ENCODE measurements at regions not wholly inside any gene's neighbourhood (a gene's known extent, or its start where the extent isn't known, plus 50 kb on each side); places are given as distances from the start of the nearest gene placed in this dataset.
A peak's percentile ranks its signal among the peaks of the same experiment; 100 is the strongest.

DNA sequence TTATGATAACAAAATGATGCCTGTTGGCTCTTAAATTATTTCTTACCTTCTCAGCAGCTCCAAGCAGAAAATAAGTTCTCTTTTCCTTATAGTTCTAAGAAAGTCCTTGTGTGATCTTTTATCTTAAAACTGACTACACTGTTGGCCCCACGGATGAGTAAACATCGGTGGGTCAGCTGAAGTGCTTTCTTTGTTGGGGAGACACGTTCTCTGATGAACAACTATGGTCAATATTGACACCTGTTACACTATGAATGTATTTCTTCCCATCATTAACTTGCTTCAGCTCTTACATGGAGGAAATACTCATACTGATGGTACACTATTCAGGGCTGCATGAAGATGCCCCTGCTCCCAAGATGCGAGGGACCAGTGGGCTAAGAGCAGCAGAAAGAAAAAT, 110.8 kb upstream of the EEA1 start:
- no peaks in the 10 kb centered on the region for H3K36me3 ChIP-seq
- TF ChIP-seq Cebpa-rat (IDR thresholded peaks at IDR 0.05) = no peak
- H3K4me2 ChIP-seq = no peak overlapping the region
- H3K9ac ChIP-seq = no peak overlapping the region
- H4K20me1 ChIP-seq = no peaks in the 10 kb centered on the region
- H3K4me3 ChIP-seq = no peak overlapping the region
- no peaks in the 10 kb centered on the region for H3K9me3 ChIP-seq (replicated peaks in 1 of 11)
- no peaks in the 10 kb centered on the region for H3K4me1 ChIP-seq
- no peak overlapping the region for H3K27ac ChIP-seq
- H3K27me3 ChIP-seq = no peaks in the 10 kb centered on the region

DNA sequence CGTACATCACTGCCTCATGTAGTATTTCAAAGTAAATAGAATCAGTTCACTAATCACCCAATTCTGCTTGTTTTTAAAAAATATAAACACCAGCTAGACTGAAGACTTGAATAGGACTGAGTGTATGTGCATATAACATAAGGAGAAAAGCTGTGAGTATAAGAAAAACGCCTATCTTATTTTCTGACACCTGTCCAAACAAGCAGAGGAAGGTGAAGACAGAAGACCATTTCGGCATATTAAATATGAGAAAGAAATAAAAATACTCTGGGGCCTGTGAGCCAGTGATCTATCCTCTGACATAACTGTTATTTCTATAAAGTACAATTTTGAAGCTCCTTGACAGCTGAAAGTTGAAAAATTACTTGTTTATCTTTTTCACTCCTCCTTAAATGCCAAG, 111.3 kb upstream of the EEA1 start:
- H3K27ac ChIP-seq = no peak overlapping the region
- H3K4me1 ChIP-seq = no peaks in the 10 kb centered on the region
- H3K36me3 ChIP-seq = no peaks in the 10 kb centered on the region
- TF ChIP-seq Cebpa-rat (IDR thresholded peaks at IDR 0.05) = no peak
- H3K4me2 ChIP-seq = no peak overlapping the region
- no peak overlapping the region for H3K4me3 ChIP-seq
- no peaks in the 10 kb centered on the region for H3K27me3 ChIP-seq
- H3K9me3 ChIP-seq (replicated peaks in 1 of 11) = no peaks in the 10 kb centered on the region
- H4K20me1 ChIP-seq = no peaks in the 10 kb centered on the region
- no peak overlapping the region for H3K9ac ChIP-seq

DNA sequence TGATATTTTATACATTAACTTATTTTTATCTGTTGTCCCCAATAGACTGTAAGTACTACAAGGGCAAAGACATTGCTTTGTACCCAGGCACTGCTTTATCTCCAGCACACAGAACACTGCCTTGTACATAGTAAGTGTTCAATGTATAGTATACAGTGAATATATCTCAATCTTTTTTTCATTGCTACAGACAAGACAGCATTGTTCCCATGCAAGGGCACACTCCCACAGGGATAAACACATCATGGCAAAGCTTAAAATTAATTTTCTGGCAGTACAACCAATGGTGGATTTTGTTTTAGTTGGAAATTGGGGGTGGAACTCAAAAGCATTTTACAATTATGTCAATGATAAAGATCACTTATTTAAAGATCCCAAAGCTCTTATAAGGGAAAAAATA, 112.3 kb upstream of the EEA1 start:
- H3K4me2 ChIP-seq = no peak overlapping the region
- no peak for TF ChIP-seq Cebpa-rat (IDR thresholded peaks at IDR 0.05)
- no peaks in the 10 kb centered on the region for H3K27me3 ChIP-seq
- no peaks in the 10 kb centered on the region for H3K4me1 ChIP-seq
- H3K9me3 ChIP-seq (replicated peaks in 1 of 11) = no peaks in the 10 kb centered on the region
- H3K9ac ChIP-seq = no peak overlapping the region
- H4K20me1 ChIP-seq = no peaks in the 10 kb centered on the region
- no peak overlapping the region for H3K4me3 ChIP-seq
- no peaks in the 10 kb centered on the region for H3K36me3 ChIP-seq
- no peak overlapping the region for H3K27ac ChIP-seq

DNA sequence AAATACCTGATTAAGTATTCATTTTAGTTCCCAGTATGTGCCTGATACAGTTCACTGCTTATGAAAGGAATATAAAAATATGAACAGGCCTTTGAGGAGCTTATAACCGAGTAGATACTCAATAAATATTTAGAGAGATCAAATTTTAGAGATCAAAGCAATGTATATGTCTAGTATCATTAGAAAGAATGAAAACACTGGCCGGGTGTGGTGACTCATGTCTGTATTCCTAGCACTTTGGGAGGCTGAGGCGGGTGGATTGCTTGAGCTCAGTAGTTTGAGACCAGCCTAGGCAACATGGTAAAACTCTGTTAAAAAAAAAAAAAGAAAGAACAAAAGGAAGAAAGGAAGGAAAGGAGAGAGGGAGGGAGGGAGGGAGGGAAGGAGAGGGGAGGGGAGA, 113.2 kb upstream of the EEA1 start:
- no peaks in the 10 kb centered on the region for H3K27me3 ChIP-seq
- no peak overlapping the region for H3K27ac ChIP-seq
- H3K4me1 ChIP-seq = no peaks in the 10 kb centered on the region
- H3K36me3 ChIP-seq = no peaks in the 10 kb centered on the region
- no peak overlapping the region for H3K4me3 ChIP-seq
- no peaks in the 10 kb centered on the region for H3K9me3 ChIP-seq (replicated peaks in 1 of 11)
- no peak overlapping the region for H3K9ac ChIP-seq
- H4K20me1 ChIP-seq = no peaks in the 10 kb centered on the region
- H3K4me2 ChIP-seq = no peak overlapping the region
- no peak for TF ChIP-seq Cebpa-rat (IDR thresholded peaks at IDR 0.05)

DNA sequence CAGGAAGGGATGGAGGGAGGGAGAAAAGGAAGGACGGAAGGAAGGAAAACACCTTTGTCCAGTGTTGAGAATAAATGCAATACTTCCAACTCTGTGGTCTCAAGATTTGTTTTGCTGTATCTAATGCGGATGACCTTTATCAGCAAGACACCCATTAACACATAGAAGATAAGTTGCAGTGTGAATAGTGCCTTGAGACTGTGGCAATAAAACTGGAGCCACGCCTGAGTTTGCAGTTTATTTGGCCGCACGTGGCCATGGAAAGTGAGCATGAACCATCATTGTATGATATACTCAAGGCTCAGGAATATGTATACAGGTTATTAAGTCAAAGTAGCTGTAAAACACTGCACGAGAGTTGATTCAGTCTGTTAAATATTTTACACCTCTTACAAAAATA, 113.6 kb upstream of the EEA1 start:
- no peak for TF ChIP-seq Cebpa-rat (IDR thresholded peaks at IDR 0.05)
- Histone ChIP-seq H3K27ac (no peak overlapping the region), H3K27me3 (no peaks in the 10 kb centered on the region), H3K36me3 (no peaks in the 10 kb centered on the region), H3K4me2 (no peak overlapping the region), H3K9ac (no peak overlapping the region), H3K9me3 (replicated peaks in 1 of 11) (no peaks in the 10 kb centered on the region), H3K4me1 (no peaks in the 10 kb centered on the region), H4K20me1 (no peaks in the 10 kb centered on the region), H3K4me3 (no peak overlapping the region)

DNA sequence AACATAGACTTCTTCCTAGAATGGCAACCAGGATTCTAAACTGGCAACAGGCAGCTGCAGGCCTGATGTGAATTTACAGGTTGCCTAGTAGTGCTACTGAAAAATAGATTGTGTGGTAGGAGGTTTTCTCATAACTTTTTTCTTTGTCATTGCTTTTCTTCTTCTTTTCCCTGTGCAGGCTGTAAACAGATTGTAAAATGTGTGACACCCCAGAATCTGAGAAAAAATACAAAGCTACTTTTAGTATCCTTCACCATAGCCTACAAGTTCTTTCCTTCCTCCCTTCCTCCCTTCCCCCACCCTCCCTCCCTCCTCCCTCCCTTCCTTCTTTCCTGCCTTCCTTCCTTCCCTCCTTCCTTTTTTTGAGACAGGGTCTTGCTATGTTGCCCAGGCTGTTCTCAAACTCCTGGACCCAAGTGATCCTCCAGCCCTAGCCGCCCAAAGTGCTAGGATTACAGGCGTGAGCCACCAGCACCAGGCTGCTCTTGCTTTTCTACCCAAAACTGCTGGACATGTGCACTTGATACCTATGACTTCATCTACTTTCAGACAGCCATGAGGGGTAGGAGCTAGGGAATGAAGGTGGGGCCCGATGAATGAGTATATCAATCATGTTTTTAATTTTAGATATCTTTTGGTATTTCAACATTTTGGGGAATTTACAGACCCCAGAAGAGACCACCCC, 114.2 kb upstream of the EEA1 start:
- H3K4me1 ChIP-seq = no peaks in the 10 kb centered on the region
- H3K9me3 ChIP-seq (replicated peaks in 1 of 11) = no peaks in the 10 kb centered on the region
- H3K4me2 ChIP-seq = no peak overlapping the region
- no peaks in the 10 kb centered on the region for H3K36me3 ChIP-seq
- no peak overlapping the region for H3K4me3 ChIP-seq
- H3K9ac ChIP-seq = no peak overlapping the region
- no peaks in the 10 kb centered on the region for H3K27me3 ChIP-seq
- TF ChIP-seq Cebpa-rat (IDR thresholded peaks at IDR 0.05) = no peak
- no peak overlapping the region for H3K27ac ChIP-seq
- H4K20me1 ChIP-seq = no peaks in the 10 kb centered on the region

DNA sequence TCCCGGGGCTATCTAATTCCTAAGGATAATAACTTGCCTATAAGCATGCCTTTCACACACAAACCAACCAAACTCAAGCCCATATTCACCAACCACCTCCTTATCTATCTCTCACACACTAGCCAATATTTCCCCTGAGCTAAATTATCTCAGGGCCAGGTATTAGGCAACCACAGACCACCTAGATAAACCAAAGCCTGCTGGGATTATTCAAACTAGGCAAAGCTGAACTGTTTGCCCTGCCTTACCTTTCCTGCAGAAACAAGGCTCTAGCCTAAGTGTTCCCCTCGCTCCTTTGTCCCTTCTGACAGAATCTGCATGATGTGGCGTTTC, 114.7 kb upstream of the EEA1 start:
- Histone ChIP-seq H3K4me1 (no peaks in the 10 kb centered on the region), H4K20me1 (no peaks in the 10 kb centered on the region), H3K4me3 (no peak overlapping the region), H3K27ac (no peak overlapping the region), H3K4me2 (no peak overlapping the region), H3K27me3 (no peaks in the 10 kb centered on the region), H3K9me3 (replicated peaks in 1 of 11) (no peaks in the 10 kb centered on the region), H3K36me3 (no peaks in the 10 kb centered on the region), H3K9ac (no peak overlapping the region)
- TF ChIP-seq Cebpa-rat (IDR thresholded peaks at IDR 0.05) = no peak

DNA sequence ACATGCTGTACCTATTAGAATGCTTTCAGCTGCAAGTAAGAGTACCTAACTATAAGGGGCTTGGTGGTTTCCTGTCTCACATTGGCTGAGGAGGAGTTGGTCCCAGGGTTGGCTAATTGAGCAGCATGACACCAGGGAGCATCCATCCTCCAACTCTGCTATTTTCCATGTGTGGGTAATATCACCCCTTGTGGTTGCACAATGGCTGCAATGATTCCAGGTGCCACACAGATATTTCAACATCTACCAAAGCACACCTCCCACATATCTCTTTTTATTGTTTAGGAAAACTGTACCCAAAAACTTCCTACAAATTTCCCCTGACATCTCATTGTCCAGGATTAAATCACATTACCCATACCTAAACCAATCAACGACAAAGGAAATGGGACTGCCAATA, 118.0 kb upstream of the EEA1 start:
- Histone ChIP-seq H3K9ac (no peak overlapping the region), H4K20me1 (no peaks in the 10 kb centered on the region), H3K4me3 (no peak overlapping the region), H3K36me3 (no peaks in the 10 kb centered on the region), H3K27me3 (no peaks in the 10 kb centered on the region), H3K9me3 (replicated peaks in 1 of 11) (no peaks in the 10 kb centered on the region), H3K27ac (no peak overlapping the region), H3K4me2 (no peak overlapping the region), H3K4me1 (no peaks in the 10 kb centered on the region)
- TF ChIP-seq Cebpa-rat (IDR thresholded peaks at IDR 0.05) = 0 out of 22 replicates have a peak, but pooled peaks of 1 of the 11 experiments have one; percentile 54

DNA sequence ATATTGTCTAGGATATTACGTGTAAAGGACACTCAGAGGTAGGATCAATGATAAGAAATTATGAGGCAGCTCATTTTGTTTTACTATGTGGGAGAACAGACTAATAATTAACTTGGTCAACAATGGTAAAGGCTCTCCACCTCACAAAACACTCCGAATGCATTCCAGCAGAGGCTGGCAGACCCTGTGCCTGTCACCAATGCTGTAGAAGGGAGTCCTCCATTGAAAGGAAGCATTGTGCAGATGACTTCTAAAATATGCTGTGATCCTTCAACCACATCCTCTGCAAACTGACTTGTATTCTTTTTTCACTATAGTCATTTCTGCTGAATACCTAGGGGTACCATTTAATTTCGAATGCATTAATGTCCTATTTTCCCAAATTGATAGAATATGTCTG, 119.6 kb upstream of the EEA1 start:
- no peaks in the 10 kb centered on the region for H4K20me1 ChIP-seq
- H3K4me2 ChIP-seq = no peak overlapping the region
- TF ChIP-seq Cebpa-rat (IDR thresholded peaks at IDR 0.05) = no peak
- no peak overlapping the region for H3K27ac ChIP-seq
- no peaks in the 10 kb centered on the region for H3K27me3 ChIP-seq
- no peak overlapping the region for H3K9ac ChIP-seq
- no peaks in the 10 kb centered on the region for H3K4me1 ChIP-seq
- no peaks in the 10 kb centered on the region for H3K9me3 ChIP-seq (replicated peaks in 1 of 11)
- H3K4me3 ChIP-seq = no peak overlapping the region
- H3K36me3 ChIP-seq = no peaks in the 10 kb centered on the region

DNA sequence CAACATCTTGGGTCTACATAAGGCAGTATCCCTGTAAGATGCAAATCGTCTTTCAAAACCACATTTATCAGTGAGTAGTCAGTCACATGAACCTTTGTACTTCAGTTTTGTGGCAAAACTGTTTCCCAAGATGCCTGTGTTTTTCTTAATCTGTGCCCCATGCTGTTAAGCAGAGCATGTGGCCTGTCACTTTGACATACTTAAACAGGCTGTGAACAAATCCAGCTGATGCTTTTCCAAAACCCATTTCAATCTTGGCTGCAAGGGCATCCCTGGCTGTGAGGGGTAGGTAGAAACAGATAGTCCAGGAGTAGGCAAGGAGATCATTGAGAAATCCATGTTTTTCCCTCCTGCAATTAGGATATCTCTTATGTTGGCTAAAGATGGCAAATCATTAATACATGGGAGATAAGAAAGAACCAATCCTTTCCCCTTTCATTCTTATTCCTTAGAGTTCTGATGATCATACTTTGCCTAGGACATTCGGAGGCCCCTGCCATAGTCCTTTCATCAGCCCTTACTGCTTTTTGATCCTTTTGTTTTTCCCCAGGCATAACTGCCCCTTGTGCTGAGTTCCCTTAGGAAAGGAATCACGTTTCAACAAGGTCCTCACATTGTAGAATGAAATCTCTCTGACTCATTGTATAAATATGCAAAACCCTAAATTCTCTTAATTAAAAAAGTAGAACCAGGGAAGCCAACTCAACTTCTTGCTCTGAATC, 121.1 kb upstream of the EEA1 start:
- no peak overlapping the region for H3K27ac ChIP-seq

More for the DNA sequence above, 121.1 kb upstream of the EEA1 start:
- Histone ChIP-seq H3K9ac (no peak overlapping the region), H3K4me1 (no peaks in the 10 kb centered on the region), H3K4me3 (no peak overlapping the region), H3K9me3 (replicated peaks in 1 of 11) (no peaks in the 10 kb centered on the region), H3K27me3 (no peaks in the 10 kb centered on the region), H3K36me3 (no peaks in the 10 kb centered on the region), H3K4me2 (no peak overlapping the region), H4K20me1 (no peaks in the 10 kb centered on the region)
- TF ChIP-seq Cebpa-rat (IDR thresholded peaks at IDR 0.05) = no peak
